ENCODE measurements at regions not wholly inside any gene's neighbourhood (a gene's known extent, or its start where the extent isn't known, plus 50 kb on each side); places are given as distances from the start of the nearest gene placed in this dataset.

GRCh38 chr7:47215049-47215448 lies 366.9 kb downstream of the TNS3 start:
- CTCF ChIA-PET, result interaction anchor here (0.6 kb wide), 1 partner anchor 1101 kb away, joined by 3 read pairs; no protein-coding TSS in a partner anchor
- POLR2A ChIA-PET (ENCODE audit: low non-redundant PET), result no interaction called here
- TF ChIP-seq CTCF (conservative IDR thresholded peaks at IDR 0.05; ENCODE audit: low read depth), result no peak
- DNase-seq (ENCODE audit: low spot score), result no peak
- H3K27ac ChIP-seq, result no peak overlapping the region

- POLR2A ChIA-PET (ENCODE audit: low non-redundant PET), result no interaction called here
- CTCF ChIA-PET, result no interaction called here
- TF ChIP-seq CTCF (conservative IDR thresholded peaks at IDR 0.05; ENCODE audit: low read depth), result no peak
These were observed 368.6 kb downstream of the TNS3 start for GRCh38 chr7:47213276-47213675.

GRCh38 chr7:47211519-47211973 lies 370.4 kb downstream of the TNS3 start:
- DNase-seq (ENCODE audit: low spot score), result no peak
- no peak overlapping the region for H3K27ac ChIP-seq
- no peak for TF ChIP-seq CTCF (conservative IDR thresholded peaks at IDR 0.05; ENCODE audit: low read depth)
- POLR2A ChIA-PET (ENCODE audit: low non-redundant PET), result no interaction called here
- CTCF ChIA-PET, result no interaction called here

More at GRCh38 chr7:47213276-47213675, 368.6 kb downstream of the TNS3 start:
- DNase-seq (ENCODE audit: low spot score), result no peak
- H3K27ac ChIP-seq, result no peak overlapping the region

GRCh38 chr7:47210281-47210854 lies 371.5 kb downstream of the TNS3 start:
- POLR2A ChIA-PET (ENCODE audit: low non-redundant PET), result no interaction called here
- no peak for DNase-seq (ENCODE audit: low spot score)
- CTCF ChIA-PET, result no interaction called here
- no peak for TF ChIP-seq CTCF (conservative IDR thresholded peaks at IDR 0.05; ENCODE audit: low read depth)
- H3K27ac ChIP-seq, result no peak overlapping the region

GRCh38 chr7:47207956-47208355 lies 374.0 kb downstream of the TNS3 start:
- TF ChIP-seq CTCF (conservative IDR thresholded peaks at IDR 0.05; ENCODE audit: low read depth), result no peak
- DNase-seq (ENCODE audit: low spot score), result no peak
- ChIA-PET POLR2A (ENCODE audit: low non-redundant PET) (no interaction called here), CTCF (no interaction called here)
- H3K27ac ChIP-seq, result no peak overlapping the region

- H3K27ac ChIP-seq, result no peak overlapping the region
- no peak for DNase-seq (ENCODE audit: low spot score)
- CTCF ChIA-PET, result no interaction called here
- TF ChIP-seq CTCF (conservative IDR thresholded peaks at IDR 0.05; ENCODE audit: low read depth), result no peak
- POLR2A ChIA-PET (ENCODE audit: low non-redundant PET), result no interaction called here
These were observed 377.2 kb downstream of the TNS3 start for GRCh38 chr7:47204709-47205108.

Data from RWPE1 (cell line).